DND-41 (cell line): ENCODE measurements at regions not wholly inside any gene's neighbourhood (a gene's known extent, or its start where the extent isn't known, plus 50 kb on each side); places are given as distances from the start of the nearest gene placed in this dataset.
"Not testable (repeated sequence)": the region's sequence is repeated elsewhere in the genome, so short reads cannot be mapped to it uniquely, and the experiment has no call there.

Experiments
- ATAC-seq: fragments of 200-7000 bp; cut with Tn5 transposase; 3 replicates; pipeline ENCODE4 v1.9.1; 2021; ENCODE audit warnings: low read depth; ENCODE audit not compliant: insufficient read depth
- DNase-seq: peaks from one replicate; pipeline ENCODE4 v3.0.0-alpha.2; 2020
- H2AFZ ChIP-seq: 2 replicates; pipeline ENCODE4 v1.6.0; 2012; ENCODE audit warnings: low read depth, low read length
- H3K27ac ChIP-seq: 2 replicates; pipeline ENCODE4 v1.5.1; 2012; ENCODE audit warnings: low read length, inconsistent platforms
- H3K27me3 ChIP-seq: fragments of 200-600 bp; sonication (generic); 2 replicates; pipeline ENCODE4 v1.6.0; 2012; ENCODE audit warnings: low read length, mild to moderate bottlenecking, inconsistent platforms; ENCODE audit not compliant: insufficient read depth, poor library complexity
- H3K36me3 ChIP-seq: 2 replicates; pipeline ENCODE4 v1.5.1; 2012; ENCODE audit warnings: low read length, inconsistent platforms; ENCODE audit not compliant: insufficient read depth
- H3K4me1 ChIP-seq: 2 replicates; pipeline ENCODE4 v1.5.1; 2012; ENCODE audit warnings: mild to moderate bottlenecking, low read length; ENCODE audit not compliant: insufficient read depth
- H3K4me2 ChIP-seq: 2 replicates; pipeline ENCODE4 v1.6.0; 2012; ENCODE audit warnings: mild to moderate bottlenecking, moderate library complexity, low read length, inconsistent platforms; ENCODE audit not compliant: insufficient read depth
- H3K4me3 ChIP-seq, 2 experiments: fragments of 200-600 bp in 1 of 2; shearing (Covaris generic) in 1 of 2; 2 replicates each; pipeline ENCODE4 v1.5.1; 2012 to 2016; ENCODE audit warnings: inconsistent platforms in 2 of 2, low read length in 2 of 2, mild to moderate bottlenecking in 2 of 2, low read depth in 1 of 2, moderate library complexity in 1 of 2
- H3K79me2 ChIP-seq: 2 replicates; pipeline ENCODE4 v1.6.0; 2012; ENCODE audit warnings: low read length, inconsistent platforms; ENCODE audit not compliant: insufficient read depth
- H3K9ac ChIP-seq: 2 replicates; pipeline ENCODE4 v1.6.0; 2012; ENCODE audit warnings: low read depth, mild to moderate bottlenecking, inconsistent platforms, low read length, moderate library complexity
- H3K9me3 ChIP-seq: 2 replicates; pipeline ENCODE4 v1.5.1; 2012; ENCODE audit warnings: low read length, moderate library complexity, mild to moderate bottlenecking, inconsistent platforms; ENCODE audit not compliant: insufficient read depth, severe bottlenecking
- H4K20me1 ChIP-seq: 2 replicates; pipeline ENCODE4 v1.6.0; 2012; ENCODE audit warnings: low read length; ENCODE audit not compliant: insufficient read depth
- CTCF ChIP-seq: IDR thresholded peaks from 2 replicates; pipeline ENCODE4 v1.5.1; 2012; ENCODE audit warnings: borderline replicate concordance, low read length, moderate library complexity, mild to moderate bottlenecking; ENCODE audit not compliant: poor library complexity, severe bottlenecking; ENCODE audit errors: extremely low read depth
- EZH2 ChIP-seq: IDR thresholded peaks from 3 replicates; pipeline ENCODE4 v1.6.1; 2012; ENCODE audit warnings: borderline replicate concordance, low read depth, mild to moderate bottlenecking, moderate library complexity, low read length, inconsistent platforms; ENCODE audit not compliant: severe bottlenecking

- H4K20me1 ChIP-seq: no peaks in the 10 kb centered on the region
- ATAC-seq: no peak
- no peaks in the 10 kb centered on the region for H3K27me3 ChIP-seq
- no peaks in the 10 kb centered on the region for H3K9me3 ChIP-seq
- no peak overlapping the region for H3K27ac ChIP-seq
- H3K79me2 ChIP-seq: no peaks in the 10 kb centered on the region
- no peak overlapping the region for H3K4me2 ChIP-seq
- no peak for TF ChIP-seq CTCF
- TF ChIP-seq EZH2: no peak
- no peak overlapping the region for H3K9ac ChIP-seq
- H3K4me3 ChIP-seq: no peak overlapping the region
- H3K4me1 ChIP-seq: no peaks in the 10 kb centered on the region
- H2AFZ ChIP-seq: no peak overlapping the region
- no peak for DNase-seq
- H3K36me3 ChIP-seq: no peaks in the 10 kb centered on the region
Observed at GRCh38 chr12:88810806-88811205, 230.5 kb upstream of the KITLG start.

GRCh38 chr12:88809841-88810240 is 229.6 kb upstream of the KITLG start:
- H3K36me3 ChIP-seq, H4K20me1 ChIP-seq, H3K4me1 ChIP-seq, H3K4me2 ChIP-seq, H3K4me3 ChIP-seq, H3K79me2 ChIP-seq, H3K9ac ChIP-seq, DNase-seq, ATAC-seq, H3K9me3 ChIP-seq, H3K27me3 ChIP-seq, H3K27ac ChIP-seq, H2AFZ ChIP-seq: not testable (repeated sequence)

DNA sequence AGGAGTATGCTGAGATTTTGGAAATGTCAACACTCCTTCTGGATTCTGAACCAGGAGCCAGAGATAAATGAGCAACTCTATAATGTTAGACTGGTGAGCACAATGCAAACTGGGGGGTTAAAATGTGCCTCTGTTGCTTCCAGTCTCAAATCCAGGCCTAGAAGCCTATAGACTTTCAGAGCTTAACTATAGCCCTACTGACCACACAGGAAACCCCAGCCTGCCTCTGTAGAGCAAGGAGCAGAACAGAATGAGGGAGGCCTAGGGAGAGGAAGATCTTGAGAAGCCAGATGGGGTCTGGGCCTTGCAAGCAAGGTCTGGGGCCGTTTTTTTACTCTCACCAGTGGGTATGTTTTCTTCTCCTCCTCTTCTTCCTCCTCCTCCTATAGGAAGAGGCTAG is 225.4 kb upstream of the KITLG start:
- H3K9me3 ChIP-seq: no peaks in the 10 kb centered on the region
- H3K27ac ChIP-seq: no peak overlapping the region
- H3K27me3 ChIP-seq: no peaks in the 10 kb centered on the region
- no peak overlapping the region for H2AFZ ChIP-seq
- no peaks in the 10 kb centered on the region for H3K4me1 ChIP-seq
- DNase-seq: no peak
- no peaks in the 10 kb centered on the region for H3K79me2 ChIP-seq
- no peaks in the 10 kb centered on the region for H4K20me1 ChIP-seq
- no peak overlapping the region for H3K4me3 ChIP-seq
- no peak overlapping the region for H3K4me2 ChIP-seq
- ATAC-seq: peak; percentile 39; the same call in 1 of the 3 replicates
- H3K36me3 ChIP-seq: no peaks in the 10 kb centered on the region
- TF ChIP-seq CTCF (no peak), EZH2 (no peak)
- no peak overlapping the region for H3K9ac ChIP-seq

GRCh38 chr12:88805286-88805685 is 225.0 kb upstream of the KITLG start:
- Histone ChIP-seq H3K36me3 (no peaks in the 10 kb centered on the region), H3K79me2 (no peaks in the 10 kb centered on the region), H3K4me3 (no peak overlapping the region), H2AFZ (no peak overlapping the region), H4K20me1 (no peaks in the 10 kb centered on the region), H3K27ac (no peak overlapping the region), H3K9ac (no peak overlapping the region), H3K4me2 (no peak overlapping the region), H3K27me3 (no peaks in the 10 kb centered on the region), H3K4me1 (no peaks in the 10 kb centered on the region), H3K9me3 (no peaks in the 10 kb centered on the region)
- DNase-seq (no peak), ATAC-seq (no peak)
- TF ChIP-seq CTCF (no peak), EZH2 (no peak)
